Activated CD4-positive, CD25-positive, alpha-beta regulatory T cell treated with anti-CD3 and anti-CD28 coated beads, Interleukin-2, amount 50 U/mL, for 72 hours (primary cell): ENCODE measurements at regions not wholly inside any gene's neighbourhood (a gene's known extent, or its start where the extent isn't known, plus 50 kb on each side); places are given as distances from the start of the nearest gene placed in this dataset.

ENCODE experiments used
- DNase-seq: peaks from one replicate; pipeline ENCODE4 v3.0.0; 2021

DNA sequence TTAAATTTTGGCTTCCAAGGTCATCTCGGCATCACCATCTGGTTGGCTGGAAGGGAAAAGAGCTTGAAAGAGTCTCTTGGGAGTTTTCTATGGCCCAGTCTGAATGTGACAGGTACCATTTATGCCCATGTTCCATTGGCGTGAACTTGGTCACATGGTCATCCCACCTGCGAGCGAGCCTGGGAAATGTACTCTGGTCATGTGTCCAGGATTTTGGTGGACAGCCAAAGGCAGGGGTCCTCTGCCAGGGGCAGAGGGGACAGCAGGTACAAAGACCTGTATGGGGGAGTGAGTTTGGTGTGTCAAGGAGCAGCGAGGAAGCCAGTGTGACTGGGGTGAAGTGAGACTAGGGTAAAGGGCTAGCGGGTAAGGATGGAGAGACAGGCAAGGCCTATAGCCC is 112.6 kb downstream of the CDC5L start:
- no peak for DNase-seq

- DNase-seq: no peak
Measured at GRCh38 chr6:44503471-44503870, 116.0 kb downstream of the CDC5L start.

DNA sequence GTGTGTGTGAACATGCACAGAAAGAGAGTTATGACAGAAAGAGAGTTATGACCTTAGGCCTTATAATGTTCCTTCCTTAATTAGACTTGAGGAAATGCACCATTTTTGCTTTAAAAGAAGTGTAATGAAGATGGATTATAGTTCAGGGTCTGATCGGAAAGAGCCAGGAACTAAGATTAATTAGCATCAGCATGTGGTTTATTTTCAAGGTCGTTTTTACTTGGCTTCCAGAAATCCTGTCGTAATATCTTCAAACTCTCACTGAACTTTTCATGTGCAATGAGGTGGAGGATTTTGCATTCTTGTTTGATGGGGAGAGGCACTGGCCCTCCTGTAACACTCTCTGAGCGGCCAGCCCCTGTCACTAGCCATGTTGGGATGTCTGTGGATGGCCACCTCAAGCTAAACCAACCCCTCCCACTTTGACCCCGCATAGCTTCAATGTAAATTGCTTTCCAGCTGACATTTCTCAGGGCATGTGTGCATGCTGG is 116.8 kb downstream of the CDC5L start:
- DNase-seq: no peak

- DNase-seq: no peak
Measured at GRCh38 chr6:44505751-44506150, 118.2 kb downstream of the CDC5L start.

GRCh38 chr6:44507014-44507413 is 119.5 kb downstream of the CDC5L start:
- DNase-seq: no peak

DNA sequence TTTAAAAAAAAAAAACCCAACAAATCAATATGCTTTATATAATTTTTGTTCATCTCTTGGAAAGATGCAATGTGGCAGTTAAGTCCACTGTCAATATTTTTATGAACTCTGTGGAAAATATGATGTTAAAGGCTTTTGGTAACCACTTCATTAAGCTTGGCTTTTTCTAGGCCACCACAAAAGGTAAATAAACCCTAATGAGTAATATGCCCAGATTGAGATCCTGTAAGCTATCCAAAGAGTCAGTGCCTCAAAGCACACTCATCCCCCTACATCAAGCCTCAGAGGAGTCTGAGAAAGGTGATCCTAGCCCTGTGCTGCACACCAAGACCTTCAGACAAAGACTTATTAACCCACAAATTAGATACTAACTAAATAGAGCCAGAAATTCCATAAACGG is 121.1 kb downstream of the CDC5L start:
- no peak for DNase-seq

- no peak for DNase-seq
Measured at GRCh38 chr6:44511126-44511525, 123.6 kb downstream of the CDC5L start.

GRCh38 chr6:44512868-44513741 is 125.6 kb downstream of the CDC5L start:
- DNase-seq: no peak

GRCh38 chr6:44514085-44514484 is 126.6 kb downstream of the CDC5L start:
- no peak for DNase-seq

GRCh38 chr6:44514576-44515193 is 127.2 kb downstream of the CDC5L start:
- DNase-seq: no peak

DNA sequence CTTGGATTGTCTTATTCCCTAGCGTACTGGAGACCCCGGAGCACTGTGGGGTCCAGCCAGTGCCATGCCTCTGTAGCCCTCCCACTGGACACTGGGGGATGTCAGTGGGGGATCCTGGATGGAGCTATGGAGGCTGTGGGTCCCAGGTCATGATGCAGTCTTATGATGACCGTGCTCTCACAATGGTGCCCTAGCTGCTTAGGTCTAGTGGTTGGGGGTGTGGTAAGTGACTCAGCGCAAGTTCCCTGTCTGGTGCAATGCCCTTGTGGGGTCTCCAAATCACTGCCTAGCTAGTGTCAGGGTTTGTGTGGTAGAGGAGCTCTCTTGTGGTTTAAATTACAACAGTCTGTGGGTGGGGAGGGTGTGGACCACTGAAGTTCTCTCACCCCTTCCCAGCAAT is 135.4 kb downstream of the CDC5L start:
- no peak for DNase-seq

DNA sequence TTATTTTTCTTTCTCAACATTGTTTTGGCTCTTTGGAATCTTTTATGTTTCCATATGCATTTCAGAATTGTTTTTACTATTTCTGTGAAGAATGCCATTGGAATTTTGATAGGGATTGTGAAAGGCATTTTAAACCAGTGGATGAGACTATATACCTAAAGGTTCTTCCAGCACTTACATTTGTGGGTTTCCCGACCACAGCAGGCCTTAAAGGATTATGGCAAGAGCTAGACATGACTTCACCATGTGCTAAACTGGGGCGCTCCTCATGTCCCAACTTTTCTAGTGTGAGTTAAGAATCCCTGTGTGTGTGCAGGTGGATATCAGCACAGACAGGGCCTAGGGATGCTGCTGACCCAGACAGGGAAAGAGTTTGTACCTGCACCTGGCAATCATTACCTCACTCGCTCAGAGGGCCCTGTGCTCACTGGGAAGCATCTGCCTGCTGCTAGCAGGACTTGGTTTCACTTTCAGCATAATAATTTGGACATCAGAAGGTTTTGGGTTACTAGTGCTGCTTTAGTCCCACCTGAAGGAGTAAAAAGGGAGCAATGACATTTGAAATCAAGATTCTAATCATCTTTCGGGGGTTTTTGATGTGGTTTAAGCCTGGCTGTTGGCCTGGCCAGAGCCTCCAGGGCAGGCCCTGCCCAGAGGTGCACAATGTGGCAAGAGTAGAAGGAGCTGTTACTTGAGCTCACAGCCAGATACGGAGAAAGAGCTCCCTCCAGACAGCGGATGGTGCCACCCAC is 137.1 kb downstream of the CDC5L start:
- no peak for DNase-seq

DNA sequence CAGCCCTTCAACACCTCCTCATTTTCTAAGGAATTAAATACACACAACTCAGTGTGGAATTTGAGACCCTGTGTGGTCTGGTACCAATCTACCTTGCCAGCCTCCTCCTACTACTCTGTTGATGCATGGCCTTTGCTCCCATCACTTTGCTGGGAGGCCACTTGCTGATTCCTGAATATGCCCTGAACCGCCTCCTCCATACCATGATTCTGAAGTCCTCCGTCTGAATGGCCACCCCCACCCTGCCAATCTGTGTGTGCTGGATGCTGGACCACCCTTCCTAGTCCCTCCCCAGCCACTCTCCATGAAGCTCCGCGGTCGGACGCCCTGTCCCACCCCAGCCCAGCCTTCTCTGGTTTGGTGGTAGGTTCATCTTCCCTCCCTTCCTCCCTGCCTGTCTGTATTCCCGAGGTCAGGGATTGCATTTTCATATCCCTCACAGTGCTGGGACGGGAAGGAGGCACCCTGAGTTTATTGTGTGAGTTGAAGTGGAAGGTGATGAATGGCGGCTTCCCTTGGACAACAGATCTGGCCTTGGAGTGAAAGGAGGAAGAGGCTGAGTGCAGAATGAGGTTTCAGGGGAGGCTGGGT is 138.3 kb downstream of the CDC5L start:
- DNase-seq: no peak

GRCh38 chr6:44527181-44527580 is 139.7 kb downstream of the CDC5L start:
- DNase-seq: no peak

DNA sequence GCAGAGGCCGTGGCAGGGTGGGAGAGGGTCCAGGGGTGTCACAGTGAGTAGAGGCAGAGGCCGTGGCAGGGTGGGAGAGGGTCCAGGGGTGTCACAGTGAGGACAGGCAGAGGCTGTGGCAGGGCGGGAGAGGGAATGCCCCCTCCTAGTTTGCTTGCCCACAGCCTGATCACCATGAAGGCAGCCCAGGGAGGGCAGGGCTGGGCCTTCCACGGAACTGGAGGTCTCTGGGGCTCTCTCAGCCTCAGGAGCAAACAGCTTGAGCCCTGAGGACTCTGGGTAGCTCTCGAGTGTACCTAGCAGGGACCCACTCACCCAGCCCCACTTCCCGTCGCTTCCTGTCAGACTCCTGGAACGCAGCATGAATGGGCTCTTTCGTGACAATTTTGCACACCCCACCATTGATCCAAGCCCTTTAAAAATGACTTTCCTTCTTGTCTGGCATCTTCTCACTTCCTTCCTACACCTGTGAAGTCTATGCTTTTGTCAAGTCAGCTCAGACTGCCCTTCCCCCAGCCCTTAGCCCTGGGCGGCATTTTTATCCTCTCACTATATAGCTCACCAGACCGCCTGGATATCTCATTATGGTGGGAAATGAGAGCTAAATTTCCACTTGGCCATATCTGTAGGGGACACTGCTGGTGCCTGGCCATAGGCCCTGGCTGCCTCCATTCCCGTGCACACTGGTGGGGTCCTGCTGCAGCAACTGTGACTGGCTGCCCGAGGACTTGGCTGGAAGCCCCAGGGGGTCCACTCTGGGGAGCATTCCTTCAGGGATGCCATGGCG is 140.3 kb downstream of the CDC5L start:
- DNase-seq: no peak

DNA sequence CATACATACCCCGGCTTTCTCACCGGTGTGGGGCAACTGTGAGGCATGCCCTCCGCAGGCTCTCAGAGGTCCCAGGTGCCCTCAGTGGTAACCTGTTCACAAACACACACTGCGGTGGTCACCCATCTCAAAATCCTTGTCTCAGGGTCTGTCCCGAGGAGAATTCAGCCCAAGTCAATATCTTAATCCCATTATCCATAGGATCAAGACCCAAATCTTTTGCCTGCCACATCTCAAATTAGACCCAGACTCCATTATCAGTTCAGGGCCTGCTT is 140.8 kb downstream of the CDC5L start:
- no peak for DNase-seq

DNA sequence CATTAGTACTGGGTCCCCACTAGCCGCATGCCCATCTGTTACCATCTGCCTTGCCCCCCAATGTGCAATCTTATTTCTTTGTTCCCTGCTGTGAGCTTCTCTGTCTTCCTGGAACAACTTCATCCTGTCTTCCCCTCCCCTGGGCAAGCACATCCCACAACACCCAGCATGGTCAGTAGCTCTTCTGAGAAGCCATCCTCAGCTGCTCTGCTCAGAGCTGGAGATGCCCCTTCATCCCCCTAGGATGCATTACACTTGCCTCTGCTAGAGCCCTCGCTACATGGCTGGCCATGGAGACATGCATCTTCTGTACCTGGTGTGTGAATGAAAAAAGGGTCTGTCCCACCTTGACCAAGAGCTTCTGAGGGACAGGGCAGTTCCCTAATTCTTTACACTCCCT is 141.2 kb downstream of the CDC5L start:
- DNase-seq: no peak

DNA sequence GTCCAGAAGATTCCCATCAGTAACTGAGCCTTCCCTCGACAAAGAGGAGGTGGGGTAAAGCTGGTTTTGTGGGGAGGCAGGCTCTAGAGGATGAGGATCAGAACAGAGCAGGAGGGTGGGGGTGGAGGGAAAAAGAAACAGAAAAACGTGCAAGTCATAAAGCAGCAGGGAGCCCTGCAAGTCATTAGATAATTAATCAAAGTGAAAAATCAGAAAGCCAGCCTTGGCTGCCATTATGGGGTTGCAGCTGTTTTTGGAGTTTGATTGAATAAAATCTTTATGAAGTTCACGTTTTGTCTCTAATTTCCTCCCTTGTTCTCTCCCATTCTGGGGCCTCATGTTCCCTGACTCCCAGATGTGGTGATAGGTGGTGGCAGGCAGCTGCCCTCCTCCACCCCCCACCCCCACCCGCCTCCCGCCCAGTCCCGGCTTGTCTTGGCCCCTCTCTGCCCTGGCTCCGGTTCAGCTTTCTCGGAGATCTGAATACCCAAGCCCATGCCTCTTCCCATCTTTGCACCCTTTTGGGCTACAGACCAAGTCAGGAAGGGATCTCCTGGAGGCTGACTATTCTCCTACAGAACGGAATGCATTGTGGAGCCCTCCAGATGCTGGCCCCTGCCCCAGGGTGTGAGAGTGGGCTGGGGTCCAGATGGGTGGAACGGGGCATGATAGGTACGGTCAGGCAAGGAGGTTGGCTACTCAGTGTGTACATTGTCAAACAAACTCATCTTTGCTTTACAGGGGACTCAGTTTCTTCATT is 141.8 kb downstream of the CDC5L start:
- DNase-seq: no peak

GRCh38 chr6:44530209-44530909 is 142.9 kb downstream of the CDC5L start:
- DNase-seq: no peak

DNA sequence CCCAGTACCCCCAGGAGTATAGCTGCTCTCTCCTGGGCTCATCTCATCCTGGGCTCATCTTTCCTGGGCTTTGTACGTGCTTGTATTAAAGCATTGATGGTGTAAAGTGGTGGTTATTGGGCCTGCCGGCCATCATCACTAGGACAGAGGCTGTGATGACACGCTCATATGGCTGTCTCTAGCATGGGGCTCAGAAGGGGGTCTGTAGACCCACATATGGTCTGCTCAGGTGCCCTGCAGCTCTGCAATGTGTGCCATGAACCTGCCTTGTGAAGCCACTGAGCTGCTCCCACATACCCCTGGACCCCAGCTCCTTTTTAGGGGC is 143.4 kb downstream of the CDC5L start:
- no peak for DNase-seq

DNA sequence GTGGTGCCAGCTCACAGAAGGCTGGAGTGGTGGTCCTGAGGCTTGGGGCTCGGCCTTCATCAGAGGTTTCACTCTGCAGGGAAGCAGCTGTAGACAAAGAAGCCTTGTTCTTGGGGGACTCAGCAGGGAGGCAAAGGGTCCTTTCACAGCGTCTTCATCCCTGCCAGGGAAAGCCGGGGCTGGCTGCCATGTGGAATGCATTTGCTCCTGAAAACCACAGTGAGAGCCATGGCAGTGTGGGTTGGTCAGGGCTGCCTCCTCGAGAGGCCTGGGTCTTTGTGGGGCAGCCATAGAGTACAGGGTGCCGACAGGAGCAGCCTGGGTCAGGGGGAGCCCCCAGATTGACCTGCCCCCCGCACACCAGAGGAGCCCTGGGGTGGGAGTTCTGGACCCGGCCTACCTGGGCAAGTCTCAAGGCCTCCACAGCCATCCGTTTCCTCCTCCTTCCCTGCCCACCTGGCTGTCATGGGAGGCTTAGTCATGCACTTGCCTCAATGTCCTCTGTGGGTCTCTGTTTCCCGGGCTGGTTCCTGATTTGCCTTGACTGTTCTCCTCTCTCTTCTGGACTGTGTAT is 144.0 kb downstream of the CDC5L start:
- DNase-seq: no peak
